ENCODE measurements at regions not wholly inside any gene's neighbourhood (a gene's known extent, or its start where the extent isn't known, plus 50 kb on each side); places are given as distances from the start of the nearest gene placed in this dataset.
"Not testable (repeated sequence)": the region's sequence is repeated elsewhere in the genome, so short reads cannot be mapped to it uniquely, and the experiment has no call there.

DNA sequence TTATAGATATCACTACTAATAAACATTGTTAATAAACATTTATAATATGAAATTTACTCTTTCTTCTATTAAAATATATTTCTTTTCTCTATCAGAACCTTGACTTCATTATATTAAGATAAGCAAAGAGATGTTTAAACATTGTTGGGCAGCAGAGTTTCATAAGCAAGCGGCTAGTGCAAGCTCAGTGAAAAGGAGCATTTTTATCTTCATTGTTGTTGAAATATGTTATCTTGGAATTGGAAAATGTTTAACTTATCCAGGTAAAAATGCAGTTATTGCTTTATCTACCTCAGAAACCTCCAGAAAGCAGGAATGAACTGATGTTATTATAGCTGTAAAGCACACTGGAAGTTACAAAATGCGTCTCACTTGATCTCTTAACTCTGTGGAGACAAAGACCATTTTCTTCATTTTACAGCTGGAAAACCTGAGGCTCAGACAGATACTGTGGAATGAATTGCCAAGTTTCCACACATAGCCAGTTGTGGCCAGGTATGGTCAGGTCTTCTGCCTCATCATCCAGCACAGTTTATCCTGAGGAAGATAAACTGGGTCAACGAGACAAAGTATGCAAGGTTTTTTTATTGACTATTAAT is 934.6 kb upstream of the FAM98A start:
- DNase-seq (ENCODE audit: low read depth): no peak
- TF ChIP-seq, protein P1, sequence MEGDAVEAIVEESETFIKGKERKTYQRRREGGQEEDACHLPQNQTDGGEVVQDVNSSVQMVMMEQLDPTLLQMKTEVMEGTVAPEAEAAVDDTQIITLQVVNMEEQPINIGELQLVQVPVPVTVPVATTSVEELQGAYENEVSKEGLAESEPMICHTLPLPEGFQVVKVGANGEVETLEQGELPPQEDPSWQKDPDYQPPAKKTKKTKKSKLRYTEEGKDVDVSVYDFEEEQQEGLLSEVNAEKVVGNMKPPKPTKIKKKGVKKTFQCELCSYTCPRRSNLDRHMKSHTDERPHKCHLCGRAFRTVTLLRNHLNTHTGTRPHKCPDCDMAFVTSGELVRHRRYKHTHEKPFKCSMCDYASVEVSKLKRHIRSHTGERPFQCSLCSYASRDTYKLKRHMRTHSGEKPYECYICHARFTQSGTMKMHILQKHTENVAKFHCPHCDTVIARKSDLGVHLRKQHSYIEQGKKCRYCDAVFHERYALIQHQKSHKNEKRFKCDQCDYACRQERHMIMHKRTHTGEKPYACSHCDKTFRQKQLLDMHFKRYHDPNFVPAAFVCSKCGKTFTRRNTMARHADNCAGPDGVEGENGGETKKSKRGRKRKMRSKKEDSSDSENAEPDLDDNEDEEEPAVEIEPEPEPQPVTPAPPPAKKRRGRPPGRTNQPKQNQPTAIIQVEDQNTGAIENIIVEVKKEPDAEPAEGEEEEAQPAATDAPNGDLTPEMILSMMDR (IDR thresholded peaks at IDR 0.05; ENCODE audit: low read length, missing control alignments): no peak
- no peak overlapping the region for H3K4me3 ChIP-seq (replicated peaks; ENCODE audit: low read depth, low read length)

DNA sequence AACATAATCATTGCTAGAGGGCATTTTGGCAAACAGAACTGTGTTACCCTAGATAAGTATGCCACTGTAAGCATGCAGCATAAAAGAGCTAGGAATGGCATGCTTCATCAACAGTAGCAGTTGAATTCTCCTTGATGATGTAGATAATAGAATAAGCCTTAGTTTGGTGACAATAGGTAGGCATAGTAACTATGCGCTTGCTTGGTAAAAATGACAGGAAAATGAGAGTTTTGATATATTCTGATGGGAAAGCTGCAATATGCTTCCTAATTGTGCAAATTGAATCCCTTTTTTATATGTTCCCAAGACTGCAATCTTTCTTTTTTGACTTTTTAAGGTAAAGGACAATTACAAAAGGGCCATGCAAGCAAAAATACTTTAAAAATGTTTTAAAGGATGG is 930.9 kb upstream of the FAM98A start:
- no peak for DNase-seq (ENCODE audit: low read depth)
- no peak overlapping the region for H3K4me3 ChIP-seq (replicated peaks; ENCODE audit: low read depth, low read length)
- TF ChIP-seq, protein P1 (IDR thresholded peaks at IDR 0.05; ENCODE audit: low read length, missing control alignments): no peak

DNA sequence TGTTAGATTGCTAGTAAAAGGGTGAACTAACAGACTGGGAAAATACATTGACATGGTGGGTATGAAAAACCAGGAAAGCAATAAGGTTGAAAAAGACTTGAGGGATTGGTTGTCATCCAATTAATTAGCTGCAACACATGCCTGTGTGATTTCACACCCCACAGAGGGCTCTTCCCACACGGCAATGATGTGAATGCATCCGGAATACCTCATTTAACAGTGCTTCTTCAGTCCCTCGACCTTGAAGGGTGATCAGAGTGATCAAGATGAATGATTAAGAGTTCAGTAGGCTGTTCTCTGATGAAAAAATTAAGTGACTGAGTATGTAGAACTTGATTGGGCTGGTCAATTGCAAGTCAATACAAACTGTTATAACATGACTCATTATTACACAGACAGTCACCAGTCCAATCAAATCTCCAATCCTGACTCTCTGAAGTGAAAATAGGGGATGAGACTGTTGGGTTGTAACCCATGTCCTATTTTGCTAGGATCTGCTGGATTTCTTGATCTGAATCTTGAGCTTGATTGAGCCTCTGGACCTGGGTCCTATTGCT is 924.9 kb upstream of the FAM98A start:
- no peak for DNase-seq (ENCODE audit: low read depth)
- TF ChIP-seq, protein P1 (IDR thresholded peaks at IDR 0.05; ENCODE audit: low read length, missing control alignments): no peak
- no peak overlapping the region for H3K4me3 ChIP-seq (replicated peaks; ENCODE audit: low read depth, low read length)

DNA sequence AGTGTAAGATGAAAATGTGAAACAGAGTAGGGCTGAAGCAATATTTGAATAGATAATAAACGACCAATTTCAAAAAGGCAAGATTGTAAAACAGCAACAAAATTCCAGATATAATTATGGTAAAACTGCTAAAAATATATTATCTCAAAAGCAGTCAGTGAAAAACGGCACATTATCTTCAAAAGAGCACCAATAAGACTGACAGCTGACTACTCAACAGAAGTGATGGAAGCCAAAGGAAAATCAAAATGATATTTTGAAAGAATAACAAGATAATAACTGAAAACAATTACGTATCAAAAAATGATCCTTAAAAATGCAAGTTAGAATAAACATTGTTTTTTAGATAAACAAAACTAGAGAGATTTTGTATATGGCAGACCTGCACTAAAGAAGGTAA is 920.6 kb upstream of the FAM98A start:
- H3K4me3 ChIP-seq (replicated peaks; ENCODE audit: low read depth, low read length): no peak overlapping the region
- no peak for DNase-seq (ENCODE audit: low read depth)
- TF ChIP-seq, protein P1 (IDR thresholded peaks at IDR 0.05; ENCODE audit: low read length, missing control alignments): no peak

DNA sequence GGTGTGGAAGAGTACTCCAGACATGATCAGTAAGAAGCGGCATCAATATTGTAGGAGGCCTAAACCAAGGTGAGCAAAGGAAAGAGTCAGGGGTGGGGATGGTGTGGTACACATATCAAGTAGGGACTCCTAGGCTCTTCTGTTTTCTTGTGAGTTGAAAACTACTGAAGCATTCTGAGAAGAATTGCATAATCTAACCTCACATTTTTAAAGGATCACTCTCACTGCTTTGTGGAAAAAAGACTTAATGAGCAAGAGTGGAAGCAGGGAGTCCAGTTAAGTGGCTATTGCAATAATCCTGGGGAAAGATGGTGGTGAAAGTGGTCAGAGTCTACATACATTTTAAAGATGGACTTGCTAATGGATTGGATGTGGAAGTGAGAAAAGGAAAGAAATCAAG is 899.5 kb upstream of the FAM98A start:
- DNase-seq (ENCODE audit: low read depth): no peak
- TF ChIP-seq, protein P1 (IDR thresholded peaks at IDR 0.05; ENCODE audit: low read length, missing control alignments): no peak

DNA sequence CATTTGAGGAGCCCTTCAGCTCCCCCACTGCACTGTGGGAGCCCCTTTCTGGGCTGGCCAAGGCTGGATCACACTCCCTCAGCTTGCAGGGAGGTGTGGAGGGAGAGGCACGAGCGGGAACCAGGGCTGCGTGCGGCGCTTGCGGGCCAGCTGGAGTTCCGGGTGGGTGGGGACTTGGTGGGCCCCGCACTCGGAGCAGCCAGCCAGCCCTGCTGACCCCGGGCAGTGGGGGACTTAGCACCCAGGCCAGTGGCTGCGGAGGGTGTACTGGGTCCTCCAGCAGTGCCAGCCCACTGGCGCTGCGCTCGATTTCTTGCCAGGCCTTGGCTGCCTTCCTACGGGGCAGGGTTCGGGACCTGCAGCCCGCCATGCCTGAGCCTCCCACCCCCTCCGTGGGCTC is 895.1 kb upstream of the FAM98A start:
- DNase-seq (ENCODE audit: low read depth); H3K4me3 ChIP-seq (replicated peaks; ENCODE audit: low read depth, low read length): not testable (repeated sequence)

More for the DNA sequence above, 899.5 kb upstream of the FAM98A start:
- H3K4me3 ChIP-seq (replicated peaks; ENCODE audit: low read depth, low read length): no peak overlapping the region

DNA sequence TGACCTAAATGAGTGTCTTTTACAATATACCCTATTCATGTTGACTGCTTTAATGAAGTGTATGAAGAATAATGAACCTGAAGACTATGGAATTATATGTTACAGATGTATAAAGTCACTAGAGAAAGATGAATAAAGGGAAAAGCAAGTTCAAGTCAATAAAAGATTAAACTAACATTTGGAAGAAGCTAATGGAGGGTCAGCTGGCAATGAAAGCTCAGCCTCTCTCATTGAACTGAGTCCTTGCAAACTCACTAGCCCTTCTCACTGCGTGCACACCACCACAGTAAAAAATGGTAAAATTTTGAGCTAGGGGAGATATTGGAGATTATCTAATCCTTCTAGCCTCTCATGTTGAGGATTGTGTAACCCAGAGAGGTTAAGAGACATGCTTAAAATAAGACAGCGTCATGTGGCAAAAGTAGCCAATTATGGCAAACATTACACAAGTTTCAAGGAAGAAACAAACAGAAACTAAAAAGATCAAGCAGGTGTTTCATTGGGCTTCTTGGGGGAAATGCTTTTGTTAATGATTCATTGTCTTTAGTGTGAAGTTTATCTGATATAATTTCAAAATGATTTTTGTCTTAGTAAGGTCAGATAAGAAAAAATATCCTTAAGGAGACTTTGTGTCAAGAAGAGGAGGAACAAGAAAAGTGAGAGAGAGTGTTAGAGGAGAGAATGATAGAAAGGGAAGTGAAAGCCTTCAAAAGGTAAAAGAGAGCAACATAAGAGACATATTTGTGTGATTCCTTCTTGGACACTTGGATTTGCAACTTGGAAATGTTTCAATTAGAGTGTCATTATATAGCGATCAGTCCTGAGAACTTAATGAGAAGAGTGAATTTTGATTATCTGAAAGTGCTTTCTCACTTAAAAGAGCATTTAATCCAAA is 893.7 kb upstream of the FAM98A start:
- TF ChIP-seq, protein P1 (IDR thresholded peaks at IDR 0.05; ENCODE audit: low read length, missing control alignments): no peak
- DNase-seq (ENCODE audit: low read depth): no peak
- H3K4me3 ChIP-seq (replicated peaks; ENCODE audit: low read depth, low read length): no peak overlapping the region
